Neural progenitor cell (in vitro differentiated cells): ENCODE measurements at regions not wholly inside any gene's neighbourhood (a gene's known extent, or its start where the extent isn't known, plus 50 kb on each side); places are given as distances from the start of the nearest gene placed in this dataset.

ENCODE experiments used
- CTCF ChIP-seq: fragments of 200-600 bp; sonication (generic); IDR thresholded peaks from 2 replicates; pipeline ENCODE4 v1.5.1; 2017; ENCODE audit warnings: antibody characterized with exemption, mild to moderate bottlenecking
- EZH2 ChIP-seq: fragments of 200-600 bp; sonication (generic); IDR thresholded peaks from 2 replicates; pipeline ENCODE4 v1.6.1; 2017; ENCODE audit warnings: antibody characterized with exemption, mild to moderate bottlenecking, moderate library complexity
- EZH2phosphoT487 ChIP-seq: fragments of 200-600 bp; sonication (generic); IDR thresholded peaks from 2 replicates; pipeline ENCODE4 v1.6.1; 2017; ENCODE audit warnings: antibody characterized with exemption

- TF ChIP-seq CTCF (no peak), EZH2 (no peak), EZH2phosphoT487 (no peak)
Measured at GRCh38 chr7:17507717-17508116, 209.3 kb downstream of the AHR start.
